Progenitor cell of endocrine pancreas (in vitro differentiated cells): ENCODE measurements at regions not wholly inside any gene's neighbourhood (a gene's known extent, or its start where the extent isn't known, plus 50 kb on each side); places are given as distances from the start of the nearest gene placed in this dataset.
A peak's percentile ranks its signal among the peaks of the same experiment; 100 is the strongest.

Experiments
- DNase-seq: peaks from one replicate; pipeline ENCODE4 v3.0.0; 2021; ENCODE audit warnings: low spot score; ENCODE audit not compliant: unreplicated experiment
- H3K27ac Mint-ChIP-seq: 2 replicates; pipeline ENCODE4 v1.8.0; 2021; ENCODE audit warnings: mild to moderate bottlenecking, moderate library complexity, mixed read lengths
- H3K27me3 Mint-ChIP-seq: 2 replicates; pipeline ENCODE4 v1.8.0; 2021; ENCODE audit warnings: mixed read lengths
- H3K36me3 Mint-ChIP-seq: 2 replicates; pipeline ENCODE4 v1.8.0; 2022; ENCODE audit warnings: mixed read lengths; ENCODE audit not compliant: insufficient read depth
- H3K4me1 Mint-ChIP-seq: 2 replicates; pipeline ENCODE4 v1.8.0; 2021; ENCODE audit warnings: low read depth, mixed read lengths
- H3K4me3 Mint-ChIP-seq: 2 replicates; pipeline ENCODE4 v1.8.0; 2021; ENCODE audit warnings: low read depth, mild to moderate bottlenecking, moderate library complexity, mixed read lengths
- H3K9me3 Mint-ChIP-seq: 2 replicates; pipeline ENCODE4 v1.8.0; 2021; ENCODE audit warnings: low read depth, mixed read lengths
- CTCF ChIP-seq: fragments of 200-600 bp; sonication (generic); IDR thresholded peaks from one replicate; pipeline ENCODE4 v1.5.0; 2021; ENCODE audit warnings: antibody characterized with exemption, mild to moderate bottlenecking; ENCODE audit not compliant: unreplicated experiment

GRCh38 chr16:59887856-59888255 is 1153.7 kb upstream of the GOT2 start:
- H3K4me1 Mint-ChIP-seq, result peaks cover 2% of the 10 kb centered on the region
- peaks cover 17% of the 10 kb centered on the region for H3K9me3 Mint-ChIP-seq
- H3K36me3 Mint-ChIP-seq, result no peaks in the 10 kb centered on the region
- H3K4me3 Mint-ChIP-seq, result no peak overlapping the region
- DNase-seq, result no peak
- H3K27me3 Mint-ChIP-seq, result no peaks in the 10 kb centered on the region
- no peak overlapping the region for H3K27ac Mint-ChIP-seq
- no peak for TF ChIP-seq CTCF

GRCh38 chr16:59886021-59886420 is 1151.9 kb upstream of the GOT2 start:
- no peak for DNase-seq
- no peak for TF ChIP-seq CTCF
- Mint-ChIP-seq H3K27ac (no peak overlapping the region), H3K4me1 (peaks cover 4% of the 10 kb centered on the region), H3K27me3 (no peaks in the 10 kb centered on the region), H3K9me3 (peaks cover 14% of the 10 kb centered on the region), H3K36me3 (no peaks in the 10 kb centered on the region), H3K4me3 (no peak overlapping the region)

GRCh38 chr16:59881376-59881775 is 1147.3 kb upstream of the GOT2 start:
- Mint-ChIP-seq H3K4me1 (peaks cover 10% of the 10 kb centered on the region), H3K27ac (peak overlapping the region; percentile 9), H3K9me3 (no peaks in the 10 kb centered on the region), H3K36me3 (no peaks in the 10 kb centered on the region), H3K27me3 (no peaks in the 10 kb centered on the region), H3K4me3 (no peak overlapping the region)
- no peak for DNase-seq
- TF ChIP-seq CTCF, result no peak

GRCh38 chr16:59880611-59881010 is 1146.5 kb upstream of the GOT2 start:
- Mint-ChIP-seq H3K9me3 (no peaks in the 10 kb centered on the region), H3K4me3 (no peak overlapping the region), H3K27ac (no peak overlapping the region), H3K36me3 (no peaks in the 10 kb centered on the region), H3K27me3 (no peaks in the 10 kb centered on the region), H3K4me1 (peaks cover 10% of the 10 kb centered on the region)
- DNase-seq, result no peak
- no peak for TF ChIP-seq CTCF

GRCh38 chr16:59878999-59879398 is 1144.9 kb upstream of the GOT2 start:
- TF ChIP-seq CTCF, result no peak
- no peaks in the 10 kb centered on the region for H3K9me3 Mint-ChIP-seq
- H3K36me3 Mint-ChIP-seq, result no peaks in the 10 kb centered on the region
- H3K27me3 Mint-ChIP-seq, result no peaks in the 10 kb centered on the region
- H3K27ac Mint-ChIP-seq, result no peak overlapping the region
- DNase-seq, result no peak
- H3K4me3 Mint-ChIP-seq, result no peak overlapping the region
- peaks cover 10% of the 10 kb centered on the region for H3K4me1 Mint-ChIP-seq
